Prostate gland (tissue), 2 donors: ENCODE measurements at regions not wholly inside any gene's neighbourhood (a gene's known extent, or its start where the extent isn't known, plus 50 kb on each side); places are given as distances from the start of the nearest gene placed in this dataset.

Source experiments
- DNase-seq: peaks from one replicate; pipeline ENCODE4 v3.0.0-alpha.2; 2019; ENCODE audit warnings: low spot score
- H3K27ac ChIP-seq, 2 donors: fragments of 200-600 bp; sonication (generic); 2 replicates each; pipeline ENCODE4 v1.5.1; 2017 to 2019
- H3K27me3 ChIP-seq: fragments of 200-600 bp; sonication (generic); replicated peaks from 2 replicates; pipeline ENCODE4 v1.5.1; 2019; ENCODE audit not compliant: insufficient read depth
- H3K36me3 ChIP-seq, 2 donors: fragments of 200-600 bp; sonication (generic); 1 replicate in 1 of 2; 2 replicates in 1 of 2; pipeline versions ENCODE4 v1.5.1 to v1.8.1; 2017 to 2019
- H3K4me1 ChIP-seq: fragments of 200-600 bp; sonication (generic); replicated peaks from 2 replicates; pipeline ENCODE4 v1.5.1; 2019
- H3K4me3 ChIP-seq, 2 donors: fragments of 200-600 bp; sonication (generic); 2 replicates each; pipeline ENCODE4 v1.5.1; 2017 to 2019
- H3K9me3 ChIP-seq: fragments of 200-600 bp; sonication (generic); 2 replicates; pipeline ENCODE4 v1.5.1; 2017
- POLR2A ChIP-seq: fragments of 450-650 bp; IDR thresholded peaks from one replicate; pipeline ENCODE4 v1.6.1; 2016; ENCODE audit warnings: antibody characterized with exemption, mild to moderate bottlenecking
- POLR2AphosphoS5 ChIP-seq: sonication (generic); formaldehyde crosslinking; IDR thresholded peaks from one replicate; pipeline ENCODE4 v1.6.1; 2017; ENCODE audit warnings: antibody characterized with exemption
- WGBS: methylation state at CpG from one replicate; pipeline ENCODE4 v1.1.5; 2018; 5-methylcytosine and 5-hydroxymethylcytosine counted together
- intact Hi-C: fragments of 100-400 bp; cut with DNase I; formaldehyde crosslinking; loops from one replicate; pipeline ENCODE4 v1.14.2; 2022
- TF ChIP-seq, protein P1 (sequence below), 4 experiments: fragments of 200-600 bp in 2 of 4; fragments of 450-650 bp in 2 of 4; sonication (generic) in 2 of 4; IDR thresholded peaks; 1 replicate in 3 of 4; 2 replicates in 1 of 4; pipeline ENCODE4 v1.5.1; 2016 to 2019; ENCODE audit warnings: antibody characterized with exemption in 4 of 4, mild to moderate bottlenecking in 2 of 4, moderate library complexity in 2 of 4

DNA sequence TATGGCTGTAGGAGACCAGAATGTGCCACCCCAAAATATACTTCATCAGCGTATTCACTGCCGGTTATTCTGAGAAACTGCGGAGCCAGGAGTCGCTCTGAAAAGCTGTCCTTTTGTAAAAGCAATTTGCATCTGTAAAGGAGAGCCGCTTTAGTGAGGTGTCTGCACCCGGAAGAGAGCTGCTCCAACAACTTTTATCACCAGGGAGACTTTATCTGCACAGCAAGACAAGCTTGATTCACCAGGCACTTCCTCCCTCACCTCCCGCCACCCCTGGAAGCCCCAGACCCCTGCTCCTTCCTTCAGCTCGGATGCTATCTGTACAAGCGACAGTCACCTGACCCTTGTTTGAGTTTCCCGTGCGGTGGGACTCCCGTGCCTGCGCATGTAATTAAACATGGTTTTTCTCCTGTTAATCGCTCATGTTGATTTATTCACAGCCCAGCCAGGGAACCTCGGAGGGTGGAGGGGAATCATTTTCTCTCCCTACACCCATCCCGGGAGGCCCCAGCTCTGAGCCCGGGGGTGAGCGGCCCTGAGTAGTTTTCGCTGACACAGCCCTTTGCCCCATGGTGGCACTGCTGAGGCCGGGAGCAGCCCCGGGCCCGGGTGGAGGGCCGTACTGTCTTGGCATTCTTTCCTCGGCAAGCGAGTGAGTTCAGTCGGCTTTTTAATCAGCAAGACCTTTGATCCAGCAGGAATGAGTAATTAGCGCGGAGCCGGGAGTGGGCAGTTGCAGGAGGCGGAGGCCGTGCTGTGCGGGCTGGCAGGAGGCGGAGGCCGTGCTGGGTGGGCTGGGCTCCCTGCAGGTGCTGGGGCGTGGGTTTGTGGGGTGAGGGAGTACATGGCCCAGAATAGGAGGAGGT is 222.7 kb upstream of the CIBAR2 start:
- H3K9me3 ChIP-seq: no peaks in the 10 kb centered on the region
- H3K27me3 ChIP-seq: no peaks in the 10 kb centered on the region
- peak; percentile 26 for DNase-seq
- peak overlapping the region; percentile 40 to 52 for H3K27ac ChIP-seq
- intact Hi-C loops: no loop called here
- no peak overlapping the region for H3K4me3 ChIP-seq
- H3K36me3 ChIP-seq: no peaks in the 10 kb centered on the region
- peaks cover 3% of the 10 kb centered on the region for H3K4me1 ChIP-seq
- 33% methylated on average over 35 of the region's 35 CpGs for WGBS
- TF ChIP-seq POLR2AphosphoS5 (peak; percentile 14), POLR2A (no peak)
- TF ChIP-seq, protein P1, sequence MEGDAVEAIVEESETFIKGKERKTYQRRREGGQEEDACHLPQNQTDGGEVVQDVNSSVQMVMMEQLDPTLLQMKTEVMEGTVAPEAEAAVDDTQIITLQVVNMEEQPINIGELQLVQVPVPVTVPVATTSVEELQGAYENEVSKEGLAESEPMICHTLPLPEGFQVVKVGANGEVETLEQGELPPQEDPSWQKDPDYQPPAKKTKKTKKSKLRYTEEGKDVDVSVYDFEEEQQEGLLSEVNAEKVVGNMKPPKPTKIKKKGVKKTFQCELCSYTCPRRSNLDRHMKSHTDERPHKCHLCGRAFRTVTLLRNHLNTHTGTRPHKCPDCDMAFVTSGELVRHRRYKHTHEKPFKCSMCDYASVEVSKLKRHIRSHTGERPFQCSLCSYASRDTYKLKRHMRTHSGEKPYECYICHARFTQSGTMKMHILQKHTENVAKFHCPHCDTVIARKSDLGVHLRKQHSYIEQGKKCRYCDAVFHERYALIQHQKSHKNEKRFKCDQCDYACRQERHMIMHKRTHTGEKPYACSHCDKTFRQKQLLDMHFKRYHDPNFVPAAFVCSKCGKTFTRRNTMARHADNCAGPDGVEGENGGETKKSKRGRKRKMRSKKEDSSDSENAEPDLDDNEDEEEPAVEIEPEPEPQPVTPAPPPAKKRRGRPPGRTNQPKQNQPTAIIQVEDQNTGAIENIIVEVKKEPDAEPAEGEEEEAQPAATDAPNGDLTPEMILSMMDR (IDR thresholded peaks at IDR 0.05): no peak

- Histone ChIP-seq H3K9me3 (no peaks in the 10 kb centered on the region), H3K27me3 (no peaks in the 10 kb centered on the region), H3K4me1 (peaks cover 3% of the 10 kb centered on the region), H3K4me3 (no peak overlapping the region), H3K36me3 (no peaks in the 10 kb centered on the region), H3K27ac (peak overlapping the region; percentile 40 to 52)
- TF ChIP-seq POLR2AphosphoS5 (no peak), POLR2A (no peak)
- TF ChIP-seq, protein P1 (IDR thresholded peaks at IDR 0.05): no peak
- no peak for DNase-seq
- 78% methylated on average over 24 of the region's 24 CpGs for WGBS
- intact Hi-C loops: no loop called here
These were observed 223.6 kb upstream of the CIBAR2 start for GRCh38 chr16:85335584-85336491.

GRCh38 chr16:85337910-85338637 is 225.8 kb upstream of the CIBAR2 start:
- no peak for TF ChIP-seq POLR2AphosphoS5
- TF ChIP-seq POLR2A: no peak
- TF ChIP-seq, protein P1 (IDR thresholded peaks at IDR 0.05): no peak
- WGBS: 96% methylated on average over 11 of the region's 11 CpGs
- Histone ChIP-seq H3K4me3 (no peak overlapping the region), H3K9me3 (no peaks in the 10 kb centered on the region), H3K36me3 (no peaks in the 10 kb centered on the region), H3K27ac (no peak overlapping the region), H3K27me3 (no peaks in the 10 kb centered on the region), H3K4me1 (peaks cover 3% of the 10 kb centered on the region)
- intact Hi-C loops: no loop called here
- no peak for DNase-seq

GRCh38 chr16:85338638-85338982 is 226.3 kb upstream of the CIBAR2 start:
- no peak for DNase-seq
- 94% methylated on average over 15 of the region's 15 CpGs for WGBS
- H3K9me3 ChIP-seq: no peaks in the 10 kb centered on the region
- intact Hi-C loops: no loop called here
- TF ChIP-seq POLR2A (no peak), POLR2AphosphoS5 (no peak)
- no peaks in the 10 kb centered on the region for H3K27me3 ChIP-seq
- no peak overlapping the region for H3K4me3 ChIP-seq
- H3K4me1 ChIP-seq: peaks cover 3% of the 10 kb centered on the region
- H3K27ac ChIP-seq: no peak overlapping the region
- no peaks in the 10 kb centered on the region for H3K36me3 ChIP-seq
